Activated T-helper 1 cell treated with anti-CD3 and anti-CD28 coated beads, Interleukin-12 subunit alpha, Interleukin-12 subunit beta, Interleukin-2, Interleukin-4 antibody, amounts not matched to agents 30 ng/mL and 10 ng/mL and 1 ng/mL, durations not matched to agents 14 hours and 24 hours and 36 hours (primary cell): ENCODE measurements at regions not wholly inside any gene's neighbourhood (a gene's known extent, or its start where the extent isn't known, plus 50 kb on each side); places are given as distances from the start of the nearest gene placed in this dataset.

ENCODE experiments used
- DNase-seq: peaks from one replicate; pipeline ENCODE4 v3.0.0; 2021; ENCODE audit warnings: low spot score
- H3K27ac Mint-ChIP-seq: one replicate; pipeline ENCODE4 v1.8.0; 2021; ENCODE audit warnings: mild to moderate bottlenecking, mixed read lengths
- H3K27me3 Mint-ChIP-seq: one replicate; pipeline ENCODE4 v1.8.0; 2022; ENCODE audit warnings: mild to moderate bottlenecking, moderate library complexity, mixed read lengths; ENCODE audit not compliant: insufficient read depth
- H3K36me3 Mint-ChIP-seq: one replicate; pipeline ENCODE4 v1.8.0; 2021; ENCODE audit warnings: low read depth, mixed read lengths
- H3K4me1 Mint-ChIP-seq: one replicate; pipeline ENCODE4 v1.8.0; 2021; ENCODE audit warnings: low read depth, mixed read lengths
- H3K4me3 Mint-ChIP-seq: one replicate; pipeline ENCODE4 v1.8.0; 2021; ENCODE audit warnings: mild to moderate bottlenecking, moderate library complexity, mixed read lengths
- H3K9me3 Mint-ChIP-seq: one replicate; pipeline ENCODE4 v1.8.0; 2021; ENCODE audit warnings: mixed read lengths
- intact Hi-C: fragments of 100-400 bp; cut with micrococcal nuclease; formaldehyde crosslinking; loops from one replicate; pipeline ENCODE4 v1.15.1; 2024

- DNase-seq = no peak
- intact Hi-C loops = no loop called here
- Mint-ChIP-seq H3K36me3 (no peaks in the 10 kb centered on the region), H3K27me3 (peaks cover 16% of the 10 kb centered on the region), H3K4me3 (no peak overlapping the region), H3K9me3 (no peaks in the 10 kb centered on the region), H3K4me1 (peaks cover 5% of the 10 kb centered on the region), H3K27ac (no peak overlapping the region)
Measured at GRCh38 chr11:8775734-8776133, 93.1 kb downstream of the RPL27A start.

GRCh38 chr11:8776209-8776608 lies 93.6 kb downstream of the RPL27A start:
- Mint-ChIP-seq H3K27ac (no peak overlapping the region), H3K9me3 (no peaks in the 10 kb centered on the region), H3K4me3 (no peak overlapping the region), H3K36me3 (no peaks in the 10 kb centered on the region), H3K4me1 (peaks cover 5% of the 10 kb centered on the region), H3K27me3 (peaks cover 13% of the 10 kb centered on the region)
- intact Hi-C loops = no loop called here
- no peak for DNase-seq

GRCh38 chr11:8777907-8778767 lies 95.5 kb downstream of the RPL27A start:
- intact Hi-C loops = no loop called here
- no peaks in the 10 kb centered on the region for H3K9me3 Mint-ChIP-seq
- no peaks in the 10 kb centered on the region for H3K36me3 Mint-ChIP-seq
- peaks cover 5% of the 10 kb centered on the region for H3K4me1 Mint-ChIP-seq
- no peak overlapping the region for H3K27ac Mint-ChIP-seq
- H3K4me3 Mint-ChIP-seq = no peak overlapping the region
- peaks cover 13% of the 10 kb centered on the region for H3K27me3 Mint-ChIP-seq
- no peak for DNase-seq

- no peak overlapping the region for H3K27ac Mint-ChIP-seq
- H3K4me3 Mint-ChIP-seq = no peak overlapping the region
- no peaks in the 10 kb centered on the region for H3K9me3 Mint-ChIP-seq
- no peaks in the 10 kb centered on the region for H3K36me3 Mint-ChIP-seq
- DNase-seq = no peak
- intact Hi-C loops = no loop called here
- H3K27me3 Mint-ChIP-seq = peaks cover 12% of the 10 kb centered on the region
- peaks cover 5% of the 10 kb centered on the region for H3K4me1 Mint-ChIP-seq
Measured at GRCh38 chr11:8779107-8779506, 96.5 kb downstream of the RPL27A start.

- no peaks in the 10 kb centered on the region for H3K36me3 Mint-ChIP-seq
- no peaks in the 10 kb centered on the region for H3K4me1 Mint-ChIP-seq
- no peak overlapping the region for H3K27ac Mint-ChIP-seq
- no peak for DNase-seq
- H3K27me3 Mint-ChIP-seq = peaks cover 12% of the 10 kb centered on the region
- no peak overlapping the region for H3K4me3 Mint-ChIP-seq
- intact Hi-C loops = no loop called here
- H3K9me3 Mint-ChIP-seq = no peaks in the 10 kb centered on the region
Measured at GRCh38 chr11:8779732-8780131, 97.1 kb downstream of the RPL27A start.

GRCh38 chr11:8784954-8785353 lies 102.4 kb downstream of the RPL27A start:
- H3K27ac Mint-ChIP-seq = no peak overlapping the region
- H3K9me3 Mint-ChIP-seq = no peaks in the 10 kb centered on the region
- H3K36me3 Mint-ChIP-seq = no peaks in the 10 kb centered on the region
- DNase-seq = no peak
- peaks cover 7% of the 10 kb centered on the region for H3K4me1 Mint-ChIP-seq
- H3K27me3 Mint-ChIP-seq = peaks cover 11% of the 10 kb centered on the region
- intact Hi-C loops = no loop called here
- H3K4me3 Mint-ChIP-seq = no peak overlapping the region

- intact Hi-C loops = no loop called here
- Mint-ChIP-seq H3K4me1 (peaks cover 7% of the 10 kb centered on the region), H3K27me3 (peaks cover 10% of the 10 kb centered on the region), H3K4me3 (no peak overlapping the region), H3K27ac (no peak overlapping the region), H3K9me3 (no peaks in the 10 kb centered on the region), H3K36me3 (no peaks in the 10 kb centered on the region)
- no peak for DNase-seq
Measured at GRCh38 chr11:8785457-8785856, 102.9 kb downstream of the RPL27A start.

GRCh38 chr11:8785998-8786397 lies 103.4 kb downstream of the RPL27A start:
- H3K27me3 Mint-ChIP-seq = peaks cover 6% of the 10 kb centered on the region
- H3K9me3 Mint-ChIP-seq = no peaks in the 10 kb centered on the region
- H3K4me3 Mint-ChIP-seq = no peak overlapping the region
- no peaks in the 10 kb centered on the region for H3K36me3 Mint-ChIP-seq
- H3K4me1 Mint-ChIP-seq = peaks cover 7% of the 10 kb centered on the region
- H3K27ac Mint-ChIP-seq = no peak overlapping the region
- intact Hi-C loops = no loop called here
- no peak for DNase-seq

GRCh38 chr11:8786933-8787332 lies 104.3 kb downstream of the RPL27A start:
- H3K4me1 Mint-ChIP-seq = peaks cover 7% of the 10 kb centered on the region
- intact Hi-C loops = no loop called here
- no peaks in the 10 kb centered on the region for H3K36me3 Mint-ChIP-seq
- no peak overlapping the region for H3K4me3 Mint-ChIP-seq
- peaks cover 6% of the 10 kb centered on the region for H3K27me3 Mint-ChIP-seq
- no peaks in the 10 kb centered on the region for H3K9me3 Mint-ChIP-seq
- no peak for DNase-seq
- no peak overlapping the region for H3K27ac Mint-ChIP-seq

GRCh38 chr11:8787372-8787771 lies 104.8 kb downstream of the RPL27A start:
- no peak overlapping the region for H3K27ac Mint-ChIP-seq
- no peak overlapping the region for H3K4me3 Mint-ChIP-seq
- H3K27me3 Mint-ChIP-seq = peaks cover 6% of the 10 kb centered on the region
- DNase-seq = no peak
- H3K36me3 Mint-ChIP-seq = no peaks in the 10 kb centered on the region
- no peaks in the 10 kb centered on the region for H3K9me3 Mint-ChIP-seq
- H3K4me1 Mint-ChIP-seq = peaks cover 7% of the 10 kb centered on the region
- intact Hi-C loops = no loop called here

- intact Hi-C loops = no loop called here
- Mint-ChIP-seq H3K36me3 (no peaks in the 10 kb centered on the region), H3K4me3 (no peak overlapping the region), H3K4me1 (peaks cover 7% of the 10 kb centered on the region), H3K9me3 (no peaks in the 10 kb centered on the region), H3K27ac (no peak overlapping the region), H3K27me3 (peaks cover 6% of the 10 kb centered on the region)
- no peak for DNase-seq
Measured at GRCh38 chr11:8788616-8789015, 106.0 kb downstream of the RPL27A start.

- DNase-seq = no peak
- no peak overlapping the region for H3K27ac Mint-ChIP-seq
- no peaks in the 10 kb centered on the region for H3K9me3 Mint-ChIP-seq
- H3K27me3 Mint-ChIP-seq = peaks cover 9% of the 10 kb centered on the region
- H3K4me1 Mint-ChIP-seq = peaks cover 7% of the 10 kb centered on the region
- H3K4me3 Mint-ChIP-seq = no peak overlapping the region
- H3K36me3 Mint-ChIP-seq = no peaks in the 10 kb centered on the region
- intact Hi-C loops = no loop called here
Measured at GRCh38 chr11:8789864-8790263, 107.3 kb downstream of the RPL27A start.

GRCh38 chr11:8790968-8791367 lies 108.4 kb downstream of the RPL27A start:
- Mint-ChIP-seq H3K27ac (no peak overlapping the region), H3K36me3 (no peaks in the 10 kb centered on the region), H3K27me3 (peaks cover 9% of the 10 kb centered on the region), H3K9me3 (no peaks in the 10 kb centered on the region), H3K4me1 (peaks cover 7% of the 10 kb centered on the region), H3K4me3 (no peak overlapping the region)
- no peak for DNase-seq
- intact Hi-C loops = no loop called here

GRCh38 chr11:8792710-8793109 lies 110.1 kb downstream of the RPL27A start:
- DNase-seq = no peak
- intact Hi-C loops = no loop called here
- Mint-ChIP-seq H3K27ac (no peak overlapping the region), H3K9me3 (no peaks in the 10 kb centered on the region), H3K27me3 (peaks cover 8% of the 10 kb centered on the region), H3K4me3 (no peak overlapping the region), H3K36me3 (no peaks in the 10 kb centered on the region), H3K4me1 (peaks cover 7% of the 10 kb centered on the region)
